ENCODE measurements at regions not wholly inside any gene's neighbourhood (a gene's known extent, or its start where the extent isn't known, plus 50 kb on each side); places are given as distances from the start of the nearest gene placed in this dataset.

- CTCF ChIA-PET = no interaction called here
- intact Hi-C loops (cut with micrococcal nuclease; ENCODE audit: unreplicated experiment) = no loop called here
Observed at GRCh38 chr6:14987490-14987889, 258.4 kb upstream of the JARID2 start.

GRCh38 chr6:14992382-14992781 lies 253.5 kb upstream of the JARID2 start:
- H3K4me1 ChIP-seq = no peaks in the 10 kb centered on the region
- H3K4me1 Mint-ChIP-seq (ENCODE audit: low read depth, unreplicated experiment) = no peaks in the 10 kb centered on the region
- no peaks in the 10 kb centered on the region for H3K27me3 ChIP-seq (replicated peaks; ENCODE audit: control insufficient read depth, insufficient read depth, low read length)
- H3K9me3 ChIP-seq = no peaks in the 10 kb centered on the region
- ChIA-PET POLR2A (no interaction called here), CTCF (no interaction called here)
- H3K36me3 Mint-ChIP-seq (ENCODE audit: insufficient read depth, unreplicated experiment) = no peaks in the 10 kb centered on the region
- intact Hi-C loops (cut with micrococcal nuclease; ENCODE audit: unreplicated experiment) = no loop called here
- H3K9me3 Mint-ChIP-seq (ENCODE audit: unreplicated experiment) = no peaks in the 10 kb centered on the region
- H3K27ac Mint-ChIP-seq (ENCODE audit: unreplicated experiment) = no peak overlapping the region
- no peaks in the 10 kb centered on the region for H3K27me3 Mint-ChIP-seq (ENCODE audit: insufficient read depth, unreplicated experiment)
- no peaks in the 10 kb centered on the region for H3K36me3 ChIP-seq (ENCODE audit: control insufficient read depth, insufficient read depth, low read length)
- no peak overlapping the region for H3K4me3 ChIP-seq (ENCODE audit: low read depth, low read length)
- DNase-seq = no peak
- H3K4me3 Mint-ChIP-seq (ENCODE audit: unreplicated experiment) = no peak overlapping the region
- BruUV-seq (replicated peaks) = no TSS peak
- no peak for TF ChIP-seq CTCF (IDR thresholded peaks at IDR 0.05; ENCODE audit: insufficient read depth in 1 of 2, low read depth in 1 of 2, low read length in 1 of 2, severe bottlenecking in 1 of 2, unreplicated experiment in 1 of 2)

More at GRCh38 chr6:14987490-14987889, 258.4 kb upstream of the JARID2 start:
- Mint-ChIP-seq H3K4me3 (ENCODE audit: unreplicated experiment) (no peak overlapping the region), H3K27me3 (ENCODE audit: insufficient read depth, unreplicated experiment) (no peaks in the 10 kb centered on the region), H3K36me3 (ENCODE audit: insufficient read depth, unreplicated experiment) (no peaks in the 10 kb centered on the region), H3K27ac (ENCODE audit: unreplicated experiment) (no peak overlapping the region), H3K4me1 (ENCODE audit: low read depth, unreplicated experiment) (peaks cover 7% of the 10 kb centered on the region), H3K9me3 (ENCODE audit: unreplicated experiment) (no peaks in the 10 kb centered on the region)
- BruUV-seq (replicated peaks) = no TSS peak
- Histone ChIP-seq H3K4me3 (ENCODE audit: low read depth, low read length) (no peak overlapping the region), H3K36me3 (ENCODE audit: control insufficient read depth, insufficient read depth, low read length) (no peaks in the 10 kb centered on the region), H3K27me3 (replicated peaks; ENCODE audit: control insufficient read depth, insufficient read depth, low read length) (no peaks in the 10 kb centered on the region), H3K4me1 (no peaks in the 10 kb centered on the region), H3K9me3 (no peaks in the 10 kb centered on the region)
- DNase-seq = no peak
- TF ChIP-seq CTCF (IDR thresholded peaks at IDR 0.05; ENCODE audit: insufficient read depth in 1 of 2, low read depth in 1 of 2, low read length in 1 of 2, severe bottlenecking in 1 of 2, unreplicated experiment in 1 of 2) = no peak
- POLR2A ChIA-PET = no interaction called here

GRCh38 chr6:14995208-14995607 lies 250.7 kb upstream of the JARID2 start:
- H3K4me1 Mint-ChIP-seq (ENCODE audit: low read depth, unreplicated experiment) = no peaks in the 10 kb centered on the region
- no peaks in the 10 kb centered on the region for H3K36me3 Mint-ChIP-seq (ENCODE audit: insufficient read depth, unreplicated experiment)
- no peaks in the 10 kb centered on the region for H3K36me3 ChIP-seq (ENCODE audit: control insufficient read depth, insufficient read depth, low read length)
- ChIA-PET POLR2A (no interaction called here), CTCF (no interaction called here)
- no peak overlapping the region for H3K27ac Mint-ChIP-seq (ENCODE audit: unreplicated experiment)
- BruUV-seq (replicated peaks) = no TSS peak
- no peak overlapping the region for H3K4me3 Mint-ChIP-seq (ENCODE audit: unreplicated experiment)
- no peaks in the 10 kb centered on the region for H3K27me3 Mint-ChIP-seq (ENCODE audit: insufficient read depth, unreplicated experiment)
- H3K9me3 ChIP-seq = no peaks in the 10 kb centered on the region
- H3K4me1 ChIP-seq = no peaks in the 10 kb centered on the region
- intact Hi-C loops (cut with micrococcal nuclease; ENCODE audit: unreplicated experiment) = no loop called here
- no peak for TF ChIP-seq CTCF (IDR thresholded peaks at IDR 0.05; ENCODE audit: insufficient read depth in 1 of 2, low read depth in 1 of 2, low read length in 1 of 2, severe bottlenecking in 1 of 2, unreplicated experiment in 1 of 2)
- H3K9me3 Mint-ChIP-seq (ENCODE audit: unreplicated experiment) = no peaks in the 10 kb centered on the region
- no peaks in the 10 kb centered on the region for H3K27me3 ChIP-seq (replicated peaks; ENCODE audit: control insufficient read depth, insufficient read depth, low read length)
- no peak for DNase-seq
- no peak overlapping the region for H3K4me3 ChIP-seq (ENCODE audit: low read depth, low read length)

Measured in Caco-2 (cell line).